ENCODE measurements at regions not wholly inside any gene's neighbourhood (a gene's known extent, or its start where the extent isn't known, plus 50 kb on each side); places are given as distances from the start of the nearest gene placed in this dataset.

DNA sequence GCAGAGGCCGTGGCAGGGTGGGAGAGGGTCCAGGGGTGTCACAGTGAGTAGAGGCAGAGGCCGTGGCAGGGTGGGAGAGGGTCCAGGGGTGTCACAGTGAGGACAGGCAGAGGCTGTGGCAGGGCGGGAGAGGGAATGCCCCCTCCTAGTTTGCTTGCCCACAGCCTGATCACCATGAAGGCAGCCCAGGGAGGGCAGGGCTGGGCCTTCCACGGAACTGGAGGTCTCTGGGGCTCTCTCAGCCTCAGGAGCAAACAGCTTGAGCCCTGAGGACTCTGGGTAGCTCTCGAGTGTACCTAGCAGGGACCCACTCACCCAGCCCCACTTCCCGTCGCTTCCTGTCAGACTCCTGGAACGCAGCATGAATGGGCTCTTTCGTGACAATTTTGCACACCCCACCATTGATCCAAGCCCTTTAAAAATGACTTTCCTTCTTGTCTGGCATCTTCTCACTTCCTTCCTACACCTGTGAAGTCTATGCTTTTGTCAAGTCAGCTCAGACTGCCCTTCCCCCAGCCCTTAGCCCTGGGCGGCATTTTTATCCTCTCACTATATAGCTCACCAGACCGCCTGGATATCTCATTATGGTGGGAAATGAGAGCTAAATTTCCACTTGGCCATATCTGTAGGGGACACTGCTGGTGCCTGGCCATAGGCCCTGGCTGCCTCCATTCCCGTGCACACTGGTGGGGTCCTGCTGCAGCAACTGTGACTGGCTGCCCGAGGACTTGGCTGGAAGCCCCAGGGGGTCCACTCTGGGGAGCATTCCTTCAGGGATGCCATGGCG lies 140.3 kb downstream of the CDC5L start:
- Histone ChIP-seq H3K4me1 (no peaks in the 10 kb centered on the region), H3K27ac (no peak overlapping the region), H3K27me3 (peaks cover 0 to 8% (median 0%) of the 10 kb centered on the region in 4 donors), H3K36me3 (no peaks in the 10 kb centered on the region), H3K9me3 (peaks cover 0 to 4% (median 0%) of the 10 kb centered on the region in 3 donors), H3K4me3 (no peak overlapping the region)
- intact Hi-C loops (cut with DNase I), result no loop called here
- 78 to 89% methylated on average over 11 of the region's 14 CpGs for WGBS, 2 donors
- TF ChIP-seq, protein P1, sequence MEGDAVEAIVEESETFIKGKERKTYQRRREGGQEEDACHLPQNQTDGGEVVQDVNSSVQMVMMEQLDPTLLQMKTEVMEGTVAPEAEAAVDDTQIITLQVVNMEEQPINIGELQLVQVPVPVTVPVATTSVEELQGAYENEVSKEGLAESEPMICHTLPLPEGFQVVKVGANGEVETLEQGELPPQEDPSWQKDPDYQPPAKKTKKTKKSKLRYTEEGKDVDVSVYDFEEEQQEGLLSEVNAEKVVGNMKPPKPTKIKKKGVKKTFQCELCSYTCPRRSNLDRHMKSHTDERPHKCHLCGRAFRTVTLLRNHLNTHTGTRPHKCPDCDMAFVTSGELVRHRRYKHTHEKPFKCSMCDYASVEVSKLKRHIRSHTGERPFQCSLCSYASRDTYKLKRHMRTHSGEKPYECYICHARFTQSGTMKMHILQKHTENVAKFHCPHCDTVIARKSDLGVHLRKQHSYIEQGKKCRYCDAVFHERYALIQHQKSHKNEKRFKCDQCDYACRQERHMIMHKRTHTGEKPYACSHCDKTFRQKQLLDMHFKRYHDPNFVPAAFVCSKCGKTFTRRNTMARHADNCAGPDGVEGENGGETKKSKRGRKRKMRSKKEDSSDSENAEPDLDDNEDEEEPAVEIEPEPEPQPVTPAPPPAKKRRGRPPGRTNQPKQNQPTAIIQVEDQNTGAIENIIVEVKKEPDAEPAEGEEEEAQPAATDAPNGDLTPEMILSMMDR (IDR thresholded peaks at IDR 0.05), result no peak
- no peak for TF ChIP-seq POLR2A (IDR thresholded peaks at IDR 0.05)
- no peak for DNase-seq

DNA sequence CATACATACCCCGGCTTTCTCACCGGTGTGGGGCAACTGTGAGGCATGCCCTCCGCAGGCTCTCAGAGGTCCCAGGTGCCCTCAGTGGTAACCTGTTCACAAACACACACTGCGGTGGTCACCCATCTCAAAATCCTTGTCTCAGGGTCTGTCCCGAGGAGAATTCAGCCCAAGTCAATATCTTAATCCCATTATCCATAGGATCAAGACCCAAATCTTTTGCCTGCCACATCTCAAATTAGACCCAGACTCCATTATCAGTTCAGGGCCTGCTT lies 140.8 kb downstream of the CDC5L start:
- Histone ChIP-seq H3K9me3 (peaks cover 0 to 4% (median 0%) of the 10 kb centered on the region in 3 donors), H3K27ac (no peak overlapping the region), H3K36me3 (no peaks in the 10 kb centered on the region), H3K27me3 (peaks cover 0 to 8% (median 0%) of the 10 kb centered on the region in 4 donors), H3K4me1 (no peaks in the 10 kb centered on the region), H3K4me3 (no peak overlapping the region)
- no peak for TF ChIP-seq POLR2A (IDR thresholded peaks at IDR 0.05)
- TF ChIP-seq, protein P1 (IDR thresholded peaks at IDR 0.05), result no peak
- no peak for DNase-seq
- 17 to 90% methylated on average over 1 to 2 of the region's 5 CpGs for WGBS, 2 donors
- intact Hi-C loops (cut with DNase I), result no loop called here

DNA sequence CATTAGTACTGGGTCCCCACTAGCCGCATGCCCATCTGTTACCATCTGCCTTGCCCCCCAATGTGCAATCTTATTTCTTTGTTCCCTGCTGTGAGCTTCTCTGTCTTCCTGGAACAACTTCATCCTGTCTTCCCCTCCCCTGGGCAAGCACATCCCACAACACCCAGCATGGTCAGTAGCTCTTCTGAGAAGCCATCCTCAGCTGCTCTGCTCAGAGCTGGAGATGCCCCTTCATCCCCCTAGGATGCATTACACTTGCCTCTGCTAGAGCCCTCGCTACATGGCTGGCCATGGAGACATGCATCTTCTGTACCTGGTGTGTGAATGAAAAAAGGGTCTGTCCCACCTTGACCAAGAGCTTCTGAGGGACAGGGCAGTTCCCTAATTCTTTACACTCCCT lies 141.2 kb downstream of the CDC5L start:
- DNase-seq, result no peak
- WGBS, 2 donors, result 85 to 94% methylated on average over 1 to 2 of the region's 2 CpGs
- no peak overlapping the region for H3K4me3 ChIP-seq
- no peak for TF ChIP-seq POLR2A (IDR thresholded peaks at IDR 0.05)
- TF ChIP-seq, protein P1 (IDR thresholded peaks at IDR 0.05), result no peak
- no peaks in the 10 kb centered on the region for H3K4me1 ChIP-seq
- intact Hi-C loops (cut with DNase I), result no loop called here
- peaks cover 0 to 4% (median 0%) of the 10 kb centered on the region in 3 donors for H3K9me3 ChIP-seq
- no peak overlapping the region for H3K27ac ChIP-seq
- no peaks in the 10 kb centered on the region for H3K36me3 ChIP-seq
- H3K27me3 ChIP-seq, result peaks cover 0 to 8% (median 0%) of the 10 kb centered on the region in 4 donors

DNA sequence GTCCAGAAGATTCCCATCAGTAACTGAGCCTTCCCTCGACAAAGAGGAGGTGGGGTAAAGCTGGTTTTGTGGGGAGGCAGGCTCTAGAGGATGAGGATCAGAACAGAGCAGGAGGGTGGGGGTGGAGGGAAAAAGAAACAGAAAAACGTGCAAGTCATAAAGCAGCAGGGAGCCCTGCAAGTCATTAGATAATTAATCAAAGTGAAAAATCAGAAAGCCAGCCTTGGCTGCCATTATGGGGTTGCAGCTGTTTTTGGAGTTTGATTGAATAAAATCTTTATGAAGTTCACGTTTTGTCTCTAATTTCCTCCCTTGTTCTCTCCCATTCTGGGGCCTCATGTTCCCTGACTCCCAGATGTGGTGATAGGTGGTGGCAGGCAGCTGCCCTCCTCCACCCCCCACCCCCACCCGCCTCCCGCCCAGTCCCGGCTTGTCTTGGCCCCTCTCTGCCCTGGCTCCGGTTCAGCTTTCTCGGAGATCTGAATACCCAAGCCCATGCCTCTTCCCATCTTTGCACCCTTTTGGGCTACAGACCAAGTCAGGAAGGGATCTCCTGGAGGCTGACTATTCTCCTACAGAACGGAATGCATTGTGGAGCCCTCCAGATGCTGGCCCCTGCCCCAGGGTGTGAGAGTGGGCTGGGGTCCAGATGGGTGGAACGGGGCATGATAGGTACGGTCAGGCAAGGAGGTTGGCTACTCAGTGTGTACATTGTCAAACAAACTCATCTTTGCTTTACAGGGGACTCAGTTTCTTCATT lies 141.8 kb downstream of the CDC5L start:
- intact Hi-C loops (cut with DNase I), result no loop called here
- 21 to 34% methylated on average over 7 to 11 of the region's 11 CpGs for WGBS, 2 donors
- H3K36me3 ChIP-seq, result no peaks in the 10 kb centered on the region
- H3K27ac ChIP-seq, result no peak overlapping the region
- TF ChIP-seq, protein P1 (IDR thresholded peaks at IDR 0.05), result no peak
- TF ChIP-seq POLR2A (IDR thresholded peaks at IDR 0.05), result no peak
- H3K4me1 ChIP-seq, result no peaks in the 10 kb centered on the region
- H3K27me3 ChIP-seq, result peaks cover 0 to 8% (median 0%) of the 10 kb centered on the region in 4 donors
- DNase-seq, result no peak
- H3K9me3 ChIP-seq, result peaks cover 0 to 3% (median 0%) of the 10 kb centered on the region in 3 donors
- H3K4me3 ChIP-seq, result no peak overlapping the region

DNA sequence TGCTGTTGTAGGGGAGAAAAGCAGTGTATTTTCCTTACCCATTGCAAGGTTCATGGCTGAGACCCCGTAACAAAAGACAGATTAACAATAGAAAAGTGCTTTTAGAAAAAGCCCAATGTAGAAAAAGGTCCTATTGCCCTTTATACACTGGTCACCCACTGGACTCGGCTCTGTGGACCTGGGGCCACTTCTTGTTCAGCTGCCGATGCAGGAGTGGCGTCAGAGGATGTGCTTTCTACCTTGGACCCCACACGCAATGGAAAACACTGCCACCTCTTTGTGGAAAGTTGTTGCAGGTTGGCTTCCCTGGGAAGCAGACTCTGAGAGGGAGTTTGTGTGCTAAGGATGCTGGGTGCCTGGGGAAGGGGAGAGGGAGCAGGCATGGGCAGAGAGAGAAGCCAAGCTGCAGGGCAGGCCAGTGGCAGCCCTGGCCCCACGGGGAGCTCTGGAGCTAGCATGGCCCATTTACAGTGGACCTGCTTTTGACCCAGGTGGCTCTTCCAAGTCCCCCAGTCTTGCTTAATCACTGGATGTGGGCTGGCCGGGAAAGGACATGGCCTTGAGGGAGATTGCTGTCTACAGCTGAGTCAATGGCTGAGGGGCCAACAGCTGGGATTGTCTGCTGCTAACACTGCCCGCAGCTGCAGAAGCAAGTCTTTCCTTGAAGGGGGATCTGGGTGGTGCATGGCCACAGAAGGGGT lies 142.9 kb downstream of the CDC5L start:
- DNase-seq, result no peak
- Histone ChIP-seq H3K4me3 (no peak overlapping the region), H3K27me3 (peaks cover 0 to 8% (median 0%) of the 10 kb centered on the region in 4 donors), H3K9me3 (no peaks in the 10 kb centered on the region), H3K36me3 (no peaks in the 10 kb centered on the region), H3K4me1 (no peaks in the 10 kb centered on the region), H3K27ac (no peak overlapping the region)
- WGBS, 2 donors, result 82 to 84% methylated on average over 6 to 7 of the region's 8 CpGs
- intact Hi-C loops (cut with DNase I), result no loop called here
- TF ChIP-seq, protein P1 (IDR thresholded peaks at IDR 0.05), result no peak
- no peak for TF ChIP-seq POLR2A (IDR thresholded peaks at IDR 0.05)
